Osteoblast (primary cell): ENCODE measurements at regions not wholly inside any gene's neighbourhood (a gene's known extent, or its start where the extent isn't known, plus 50 kb on each side); places are given as distances from the start of the nearest gene placed in this dataset.

ENCODE experiments used
- DNase-seq: peaks from one replicate; pipeline ENCODE4 v3.0.0; 2011; ENCODE audit warnings: low spot score, mixed read lengths; ENCODE audit not compliant: insufficient read length; ENCODE audit errors: missing footprints
- H2AFZ ChIP-seq: 2 replicates; pipeline ENCODE4 v1.6.0; 2011; ENCODE audit warnings: mild to moderate bottlenecking, low read length
- H3K27ac ChIP-seq: 2 replicates; pipeline ENCODE4 v1.5.1; 2011; ENCODE audit warnings: mild to moderate bottlenecking, low read depth, low read length, moderate library complexity
- H3K27me3 ChIP-seq: 2 replicates; pipeline ENCODE4 v1.6.0; 2012; ENCODE audit warnings: mild to moderate bottlenecking, control low read depth, inconsistent platforms, low read length, moderate library complexity; ENCODE audit not compliant: insufficient read depth
- H3K36me3 ChIP-seq: 2 replicates; pipeline ENCODE4 v1.5.1; 2011; ENCODE audit warnings: mild to moderate bottlenecking, low read length, control low read depth, moderate library complexity; ENCODE audit not compliant: insufficient read depth
- H3K4me1 ChIP-seq: 2 replicates; pipeline ENCODE4 v1.5.1; 2011; ENCODE audit warnings: mild to moderate bottlenecking, low read length, control low read depth, moderate library complexity; ENCODE audit not compliant: insufficient read depth
- H3K4me2 ChIP-seq: 2 replicates; pipeline ENCODE4 v1.6.0; 2011; ENCODE audit warnings: mild to moderate bottlenecking, low read length; ENCODE audit not compliant: insufficient read depth
- H3K4me3 ChIP-seq: fragments of 200-600 bp; sonication (generic); 3 replicates; pipeline ENCODE4 v1.5.1; 2012; ENCODE audit warnings: mild to moderate bottlenecking, low read length, inconsistent platforms; ENCODE audit not compliant: insufficient read depth
- H3K79me2 ChIP-seq: 2 replicates; pipeline ENCODE4 v1.6.0; 2012; ENCODE audit warnings: mild to moderate bottlenecking, low read length, control low read depth, inconsistent platforms; ENCODE audit not compliant: insufficient read depth
- H3K9me3 ChIP-seq: 2 replicates; pipeline ENCODE4 v1.5.1; 2011; ENCODE audit warnings: low read depth, low read length, control low read depth
- H4K20me1 ChIP-seq: 2 replicates; pipeline ENCODE4 v1.6.0; 2012; ENCODE audit warnings: mild to moderate bottlenecking, low read length, control low read depth; ENCODE audit not compliant: insufficient read depth
- CTCF ChIP-seq: IDR thresholded peaks from 2 replicates; pipeline ENCODE4 v1.5.1; 2011; ENCODE audit warnings: mild to moderate bottlenecking, low read depth, low read length, moderate library complexity; ENCODE audit errors: extremely low read depth

- no peaks in the 10 kb centered on the region for H4K20me1 ChIP-seq
- no peak overlapping the region for H3K27ac ChIP-seq
- no peak overlapping the region for H2AFZ ChIP-seq
- TF ChIP-seq CTCF: no peak
- no peak overlapping the region for H3K4me2 ChIP-seq
- no peaks in the 10 kb centered on the region for H3K36me3 ChIP-seq
- DNase-seq: no peak
- no peaks in the 10 kb centered on the region for H3K4me1 ChIP-seq
- no peaks in the 10 kb centered on the region for H3K9me3 ChIP-seq
- no peak overlapping the region for H3K4me3 ChIP-seq
- no peaks in the 10 kb centered on the region for H3K79me2 ChIP-seq
- no peaks in the 10 kb centered on the region for H3K27me3 ChIP-seq
Measured at GRCh38 chr11:109236188-109236587, 185.8 kb upstream of the C11orf87 start.

- Histone ChIP-seq H3K9me3 (no peaks in the 10 kb centered on the region), H3K27me3 (no peaks in the 10 kb centered on the region), H3K4me3 (no peak overlapping the region), H3K4me1 (no peaks in the 10 kb centered on the region), H2AFZ (peak overlapping the region; percentile 13), H3K27ac (no peak overlapping the region), H3K79me2 (no peaks in the 10 kb centered on the region), H3K36me3 (no peaks in the 10 kb centered on the region), H4K20me1 (no peaks in the 10 kb centered on the region), H3K4me2 (no peak overlapping the region)
- no peak for DNase-seq
- no peak for TF ChIP-seq CTCF
Measured at GRCh38 chr11:109236696-109237095, 185.3 kb upstream of the C11orf87 start.

GRCh38 chr11:109237636-109238035 is 184.4 kb upstream of the C11orf87 start:
- no peaks in the 10 kb centered on the region for H3K36me3 ChIP-seq
- no peak overlapping the region for H3K4me2 ChIP-seq
- no peaks in the 10 kb centered on the region for H3K9me3 ChIP-seq
- no peak overlapping the region for H3K27ac ChIP-seq
- no peaks in the 10 kb centered on the region for H3K27me3 ChIP-seq
- no peaks in the 10 kb centered on the region for H3K4me1 ChIP-seq
- no peak for DNase-seq
- H4K20me1 ChIP-seq: no peaks in the 10 kb centered on the region
- no peak for TF ChIP-seq CTCF
- H2AFZ ChIP-seq: no peak overlapping the region
- H3K79me2 ChIP-seq: no peaks in the 10 kb centered on the region
- H3K4me3 ChIP-seq: no peak overlapping the region

GRCh38 chr11:109241988-109242536 is 179.9 kb upstream of the C11orf87 start:
- Histone ChIP-seq H3K79me2 (no peaks in the 10 kb centered on the region), H3K9me3 (no peaks in the 10 kb centered on the region), H4K20me1 (no peaks in the 10 kb centered on the region), H3K27ac (no peak overlapping the region), H3K36me3 (no peaks in the 10 kb centered on the region), H3K4me3 (no peak overlapping the region), H3K4me1 (peaks cover 8% of the 10 kb centered on the region), H2AFZ (peak overlapping the region; percentile 20), H3K4me2 (no peak overlapping the region), H3K27me3 (no peaks in the 10 kb centered on the region)
- no peak for TF ChIP-seq CTCF
- no peak for DNase-seq
